ENCODE measurements at regions not wholly inside any gene's neighbourhood (a gene's known extent, or its start where the extent isn't known, plus 50 kb on each side); places are given as distances from the start of the nearest gene placed in this dataset.

DNA sequence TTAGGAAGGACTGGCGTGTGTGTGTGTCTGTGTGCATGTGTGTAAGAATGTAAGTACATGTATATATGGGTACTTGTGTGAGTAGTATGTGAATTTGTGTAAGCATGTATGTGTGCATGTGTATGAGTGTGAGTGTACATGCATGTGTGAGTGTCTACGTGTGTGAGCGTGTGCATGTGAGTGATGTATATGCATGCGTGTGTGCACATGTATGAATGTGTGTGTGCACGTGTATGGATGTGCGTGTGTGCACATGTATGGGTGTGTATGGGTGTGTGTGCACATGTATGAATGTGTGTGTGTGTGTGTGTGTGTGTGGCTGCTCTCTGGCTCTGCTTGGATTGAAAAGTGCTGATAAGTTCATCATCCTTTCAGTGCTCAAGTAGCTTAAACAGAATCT lies 154.5 kb downstream of the TENT4A start:
- no peak for TF ChIP-seq CTCF (IDR thresholded peaks at IDR 0.05)
- TF ChIP-seq POLR2A (IDR thresholded peaks at IDR 0.05): no peak
